ENCODE measurements at regions not wholly inside any gene's neighbourhood (a gene's known extent, or its start where the extent isn't known, plus 50 kb on each side); places are given as distances from the start of the nearest gene placed in this dataset.

- DNase-seq (ENCODE audit: extremely low read depth, low read depth) = no peak
Measured at GRCh38 chr16:6618874-6619273, 713.8 kb upstream of the RBFOX1 start.

- no peak for DNase-seq (ENCODE audit: extremely low read depth, low read depth)
Measured at GRCh38 chr16:6616746-6617145, 715.9 kb upstream of the RBFOX1 start.

- DNase-seq (ENCODE audit: extremely low read depth, low read depth) = no peak
Measured at GRCh38 chr16:6615636-6616035, 717.0 kb upstream of the RBFOX1 start.

GRCh38 chr16:6611535-6611934, 721.1 kb upstream of the RBFOX1 start:
- no peak for DNase-seq (ENCODE audit: extremely low read depth, low read depth)

- DNase-seq (ENCODE audit: extremely low read depth, low read depth) = no peak
Measured at GRCh38 chr16:6605490-6605889, 727.2 kb upstream of the RBFOX1 start.

- no peak for DNase-seq (ENCODE audit: extremely low read depth, low read depth)
Measured at GRCh38 chr16:6603780-6604325, 728.8 kb upstream of the RBFOX1 start.

- no peak for DNase-seq (ENCODE audit: extremely low read depth, low read depth)
Measured at GRCh38 chr16:6602405-6602804, 730.2 kb upstream of the RBFOX1 start.

- no peak for DNase-seq (ENCODE audit: extremely low read depth, low read depth)
Measured at GRCh38 chr16:6600167-6600566, 732.5 kb upstream of the RBFOX1 start.

GRCh38 chr16:6593799-6594198, 738.8 kb upstream of the RBFOX1 start:
- DNase-seq (ENCODE audit: extremely low read depth, low read depth) = no peak

- DNase-seq (ENCODE audit: extremely low read depth, low read depth) = no peak
Measured at GRCh38 chr16:6576606-6577005, 756.0 kb upstream of the RBFOX1 start.

- no peak for DNase-seq (ENCODE audit: extremely low read depth, low read depth)
Measured at GRCh38 chr16:6576113-6576512, 756.5 kb upstream of the RBFOX1 start.

GRCh38 chr16:6574146-6574545, 758.5 kb upstream of the RBFOX1 start:
- no peak for DNase-seq (ENCODE audit: extremely low read depth, low read depth)

GRCh38 chr16:6573577-6573976, 759.1 kb upstream of the RBFOX1 start:
- DNase-seq (ENCODE audit: extremely low read depth, low read depth) = no peak

GRCh38 chr16:6571044-6571443, 761.6 kb upstream of the RBFOX1 start:
- DNase-seq (ENCODE audit: extremely low read depth, low read depth) = no peak

GRCh38 chr16:6570530-6570929, 762.1 kb upstream of the RBFOX1 start:
- no peak for DNase-seq (ENCODE audit: extremely low read depth, low read depth)

GRCh38 chr16:6562986-6563385, 769.7 kb upstream of the RBFOX1 start:
- no peak for DNase-seq (ENCODE audit: extremely low read depth, low read depth)

GRCh38 chr16:6560306-6561100, 772.1 kb upstream of the RBFOX1 start:
- no peak for DNase-seq (ENCODE audit: extremely low read depth, low read depth)

GRCh38 chr16:6558661-6559060, 774.0 kb upstream of the RBFOX1 start:
- DNase-seq (ENCODE audit: extremely low read depth, low read depth) = no peak

- DNase-seq (ENCODE audit: extremely low read depth, low read depth) = no peak
Measured at GRCh38 chr16:6558126-6558525, 774.5 kb upstream of the RBFOX1 start.

- DNase-seq (ENCODE audit: extremely low read depth, low read depth) = no peak
Measured at GRCh38 chr16:6557353-6558023, 775.2 kb upstream of the RBFOX1 start.

GRCh38 chr16:6549415-6549814, 783.2 kb upstream of the RBFOX1 start:
- DNase-seq (ENCODE audit: extremely low read depth, low read depth) = no peak

- DNase-seq (ENCODE audit: extremely low read depth, low read depth) = no peak
Measured at GRCh38 chr16:6548507-6548906, 784.1 kb upstream of the RBFOX1 start.
